Adrenal gland (tissue), 5 donors: ENCODE measurements at regions not wholly inside any gene's neighbourhood (a gene's known extent, or its start where the extent isn't known, plus 50 kb on each side); places are given as distances from the start of the nearest gene placed in this dataset.

Experiments used
- POLR2A ChIP-seq, 2 donors: fragments of 450-650 bp; IDR thresholded peaks; one replicate each; pipeline ENCODE4 v1.6.1; 2017; ENCODE audit warnings: antibody characterized with exemption in 2 of 2, mild to moderate bottlenecking in 2 of 2, moderate library complexity in 1 of 2
- TF ChIP-seq, protein P1 (sequence below), 6 experiments: fragments of 450-650 bp in 4 of 6; fragments of 200-600 bp in 2 of 6; sonication (generic) in 1 of 6; IDR thresholded peaks; 1 replicate in 5 of 6; 2 replicates in 1 of 6; pipeline versions ENCODE4 v1.5.1 to v1.8.0; 2016 to 2021; ENCODE audit warnings: antibody characterized with exemption in 6 of 6, mild to moderate bottlenecking in 2 of 6, moderate library complexity in 1 of 6
- donor health status: DM: no; HTN: no; CAD: no.

DNA sequence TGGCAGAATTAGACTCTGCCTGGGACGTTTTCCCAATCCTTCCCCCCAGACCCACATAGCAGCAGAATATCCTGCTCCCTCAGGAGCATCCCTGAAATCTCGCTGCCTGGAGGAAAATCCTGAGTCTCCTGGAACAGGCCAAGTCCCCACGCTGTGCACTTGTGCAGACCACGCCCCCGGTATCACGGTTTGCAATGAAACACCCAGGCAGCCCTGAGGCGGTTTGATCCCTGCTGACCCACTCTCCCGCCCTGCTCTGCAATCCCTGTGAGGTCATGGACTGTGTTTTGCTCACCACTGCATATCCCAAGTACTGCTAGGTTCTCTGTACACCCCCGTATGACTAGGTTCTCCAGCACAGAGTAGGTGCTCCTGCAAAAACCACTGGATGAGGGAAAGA is 411.8 kb upstream of the MGMT start:
- TF ChIP-seq, protein P1, sequence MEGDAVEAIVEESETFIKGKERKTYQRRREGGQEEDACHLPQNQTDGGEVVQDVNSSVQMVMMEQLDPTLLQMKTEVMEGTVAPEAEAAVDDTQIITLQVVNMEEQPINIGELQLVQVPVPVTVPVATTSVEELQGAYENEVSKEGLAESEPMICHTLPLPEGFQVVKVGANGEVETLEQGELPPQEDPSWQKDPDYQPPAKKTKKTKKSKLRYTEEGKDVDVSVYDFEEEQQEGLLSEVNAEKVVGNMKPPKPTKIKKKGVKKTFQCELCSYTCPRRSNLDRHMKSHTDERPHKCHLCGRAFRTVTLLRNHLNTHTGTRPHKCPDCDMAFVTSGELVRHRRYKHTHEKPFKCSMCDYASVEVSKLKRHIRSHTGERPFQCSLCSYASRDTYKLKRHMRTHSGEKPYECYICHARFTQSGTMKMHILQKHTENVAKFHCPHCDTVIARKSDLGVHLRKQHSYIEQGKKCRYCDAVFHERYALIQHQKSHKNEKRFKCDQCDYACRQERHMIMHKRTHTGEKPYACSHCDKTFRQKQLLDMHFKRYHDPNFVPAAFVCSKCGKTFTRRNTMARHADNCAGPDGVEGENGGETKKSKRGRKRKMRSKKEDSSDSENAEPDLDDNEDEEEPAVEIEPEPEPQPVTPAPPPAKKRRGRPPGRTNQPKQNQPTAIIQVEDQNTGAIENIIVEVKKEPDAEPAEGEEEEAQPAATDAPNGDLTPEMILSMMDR (IDR thresholded peaks at IDR 0.05) = no peak
- TF ChIP-seq POLR2A (IDR thresholded peaks at IDR 0.05) = no peak
